Esophagus squamous epithelium (tissue), 5 donors: ENCODE measurements at regions not wholly inside any gene's neighbourhood (a gene's known extent, or its start where the extent isn't known, plus 50 kb on each side); places are given as distances from the start of the nearest gene placed in this dataset.
"Not testable (repeated sequence)": the region's sequence is repeated elsewhere in the genome, so short reads cannot be mapped to it uniquely, and the experiment has no call there.

Experiments used
- DNase-seq: peaks from one replicate; lab custom pipeline; 2025; lab: John Stamatoyannopoulos, UW
- H3K27ac ChIP-seq, 4 donors: fragments of 200-600 bp; sonication (generic); one replicate each; pipeline ENCODE4 v1.5.1; 2016 to 2019; ENCODE audit warnings: mild to moderate bottlenecking in 1 of 4
- H3K27me3 ChIP-seq, 4 donors: fragments of 200-600 bp; sonication (generic); 1 replicate in 3 of 4; 2 replicates in 1 of 4; pipeline versions ENCODE4 v1.5.1 to v1.6.0; 2017 to 2021; ENCODE audit warnings: antibody characterized with exemption in 1 of 4
- H3K36me3 ChIP-seq, 3 donors: fragments of 200-600 bp; sonication (generic); one replicate each; pipeline ENCODE4 v1.5.1; 2016 to 2019
- H3K4me1 ChIP-seq, 3 donors: fragments of 200-600 bp; sonication (generic); one replicate each; pipeline ENCODE4 v1.5.1; 2017 to 2019
- H3K4me3 ChIP-seq, 4 donors: fragments of 200-600 bp; sonication (generic); 1 replicate in 3 of 4; 2 replicates in 1 of 4; pipeline ENCODE4 v1.5.1; 2016 to 2019; ENCODE audit warnings: mild to moderate bottlenecking in 2 of 4, moderate library complexity in 1 of 4
- H3K9me3 ChIP-seq, 3 donors: fragments of 200-600 bp; sonication (generic); one replicate each; pipeline ENCODE4 v1.5.1; 2016 to 2019
- CTCF ChIP-seq, 6 experiments: fragments of 450-650 bp in 4 of 6; fragments of 200-600 bp in 2 of 6; sonication (generic) in 2 of 6; IDR thresholded peaks; one replicate each; pipeline ENCODE4 v1.5.1; 2016 to 2019; ENCODE audit warnings: antibody characterized with exemption in 6 of 6, mild to moderate bottlenecking in 4 of 6, moderate library complexity in 4 of 6
- POLR2A ChIP-seq, 4 donors: fragments of 450-650 bp; IDR thresholded peaks; one replicate each; pipeline ENCODE4 v1.6.1; 2017; ENCODE audit warnings: antibody characterized with exemption in 4 of 4, mild to moderate bottlenecking in 4 of 4, moderate library complexity in 3 of 4
- WGBS, 2 donors: methylation state at CpG; one replicate each; pipeline ENCODE4 v1.1.5; 2018; 5-methylcytosine and 5-hydroxymethylcytosine counted together
- intact Hi-C: fragments of 100-400 bp; cut with DNase I; formaldehyde crosslinking; loops from one replicate; pipeline ENCODE4 v1.15.0; 2022
- donor health status: DM: yes; HTN: yes; CAD: no.

GRCh38 chr5:74514888-74515551 lies 125.5 kb downstream of the ENC1 start:
- Histone ChIP-seq H3K36me3 (no peaks in the 10 kb centered on the region), H3K9me3 (no peaks in the 10 kb centered on the region), H3K4me3 (no peak overlapping the region), H3K4me1 (no peaks in the 10 kb centered on the region), H3K27ac (no peak overlapping the region), H3K27me3 (no peaks in the 10 kb centered on the region)
- TF ChIP-seq POLR2A (IDR thresholded peaks at IDR 0.05) (no peak), CTCF (IDR thresholded peaks at IDR 0.05) (no peak)
- intact Hi-C loops = no loop called here
- WGBS, 2 donors = 59 to 69% methylated on average over 4 of the region's 4 CpGs
- no peak for DNase-seq

DNA sequence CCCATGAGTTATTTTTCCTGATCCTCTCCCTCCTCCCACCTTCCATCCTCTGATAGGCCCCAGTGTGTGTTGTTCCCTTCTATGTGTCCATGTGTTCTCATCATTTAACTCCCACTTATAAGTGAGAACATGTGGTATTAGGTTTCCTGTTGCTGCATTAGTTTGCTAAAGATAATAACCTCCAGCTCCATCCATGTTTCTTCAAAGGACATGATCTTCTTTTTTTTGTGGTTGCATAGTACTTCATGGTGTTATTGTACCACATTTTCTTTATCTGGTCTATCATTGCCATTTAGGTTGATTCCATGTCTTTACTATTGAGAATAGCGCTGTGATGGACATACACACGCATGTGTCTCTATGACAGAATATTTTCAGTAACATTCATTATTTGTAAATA lies 128.8 kb downstream of the ENC1 start:
- H3K4me1 ChIP-seq, H3K4me3 ChIP-seq, H3K36me3 ChIP-seq, H3K9me3 ChIP-seq, intact Hi-C loops, H3K27me3 ChIP-seq, H3K27ac ChIP-seq, DNase-seq: not testable (repeated sequence)
- WGBS, 2 donors = 88% methylated on average over 2 of the region's 2 CpGs

GRCh38 chr5:74510476-74511075 lies 130.0 kb downstream of the ENC1 start:
- DNase-seq = no peak
- intact Hi-C loops = no loop called here
- H3K9me3 ChIP-seq = no peaks in the 10 kb centered on the region

GRCh38 chr5:74507370-74508005 lies 133.0 kb downstream of the ENC1 start:
- no peak for DNase-seq
- Histone ChIP-seq H3K27me3 (no peaks in the 10 kb centered on the region), H3K4me1 (no peaks in the 10 kb centered on the region), H3K27ac (no peak overlapping the region), H3K36me3 (no peaks in the 10 kb centered on the region), H3K4me3 (no peak overlapping the region), H3K9me3 (no peaks in the 10 kb centered on the region)
- no peak for TF ChIP-seq POLR2A (IDR thresholded peaks at IDR 0.05)
- no peak for TF ChIP-seq CTCF (IDR thresholded peaks at IDR 0.05)
- 54 to 75% methylated on average over 5 to 6 of the region's 6 CpGs for WGBS, 2 donors
- intact Hi-C loops = no loop called here

More at GRCh38 chr5:74510476-74511075, 130.0 kb downstream of the ENC1 start:
- TF ChIP-seq POLR2A (IDR thresholded peaks at IDR 0.05) = no peak
- no peak for TF ChIP-seq CTCF (IDR thresholded peaks at IDR 0.05)
- no peak overlapping the region for H3K4me3 ChIP-seq
- H3K27me3 ChIP-seq = no peaks in the 10 kb centered on the region
- H3K4me1 ChIP-seq = no peaks in the 10 kb centered on the region
- no peak overlapping the region for H3K27ac ChIP-seq
- H3K36me3 ChIP-seq = no peaks in the 10 kb centered on the region
- WGBS, 2 donors = 82 to 90% methylated on average over 1 of the region's 1 CpG

DNA sequence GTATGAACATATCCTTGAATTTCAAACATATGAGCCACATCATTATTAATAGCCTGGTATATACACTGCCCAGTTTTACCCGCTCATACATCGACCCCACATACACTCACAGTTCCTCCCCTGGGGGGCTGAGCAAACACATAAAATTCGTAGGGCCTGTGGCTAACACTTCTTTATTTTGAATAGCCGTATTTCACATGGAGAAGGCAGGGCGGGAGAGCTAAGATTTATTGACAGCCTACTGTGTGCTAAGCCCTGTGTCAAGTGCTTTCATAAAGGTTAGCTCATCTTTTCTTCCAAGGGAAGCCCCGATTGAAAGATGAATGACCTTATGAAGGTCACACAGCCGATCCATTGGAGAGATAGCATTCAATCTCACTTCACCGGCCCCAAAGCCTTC lies 134.4 kb downstream of the ENC1 start:
- no peak for DNase-seq
- Histone ChIP-seq H3K4me1 (no peaks in the 10 kb centered on the region), H3K27ac (no peak overlapping the region), H3K36me3 (no peaks in the 10 kb centered on the region), H3K9me3 (no peaks in the 10 kb centered on the region), H3K4me3 (no peak overlapping the region), H3K27me3 (no peaks in the 10 kb centered on the region)
- TF ChIP-seq CTCF (IDR thresholded peaks at IDR 0.05) (no peak), POLR2A (IDR thresholded peaks at IDR 0.05) (no peak)
- WGBS, 2 donors = 76 to 85% methylated on average over 5 to 8 of the region's 8 CpGs
- intact Hi-C loops = no loop called here
